ENCODE measurements at regions not wholly inside any gene's neighbourhood (a gene's known extent, or its start where the extent isn't known, plus 50 kb on each side); places are given as distances from the start of the nearest gene placed in this dataset.

DNA sequence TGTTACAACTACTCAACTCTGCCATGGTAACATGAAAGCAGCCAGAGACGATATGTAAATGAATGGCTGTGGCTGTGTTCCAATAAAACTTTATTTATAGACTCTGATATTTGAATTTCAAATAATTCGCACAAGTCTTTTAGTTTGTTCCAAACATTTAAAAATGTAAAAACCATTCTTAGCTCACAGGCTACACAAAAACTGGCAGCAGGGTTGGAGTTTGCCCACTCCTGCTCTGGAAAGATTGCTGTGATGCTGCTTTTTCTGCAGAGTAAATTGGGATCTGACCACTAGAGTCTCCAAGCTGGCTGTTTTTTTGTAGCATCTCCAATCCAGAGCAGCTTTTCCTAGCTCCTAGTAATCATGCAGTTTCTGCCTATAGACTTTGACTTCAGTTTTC is 157.5 kb downstream of the CHRM3 start:
- TF ChIP-seq, protein P1, sequence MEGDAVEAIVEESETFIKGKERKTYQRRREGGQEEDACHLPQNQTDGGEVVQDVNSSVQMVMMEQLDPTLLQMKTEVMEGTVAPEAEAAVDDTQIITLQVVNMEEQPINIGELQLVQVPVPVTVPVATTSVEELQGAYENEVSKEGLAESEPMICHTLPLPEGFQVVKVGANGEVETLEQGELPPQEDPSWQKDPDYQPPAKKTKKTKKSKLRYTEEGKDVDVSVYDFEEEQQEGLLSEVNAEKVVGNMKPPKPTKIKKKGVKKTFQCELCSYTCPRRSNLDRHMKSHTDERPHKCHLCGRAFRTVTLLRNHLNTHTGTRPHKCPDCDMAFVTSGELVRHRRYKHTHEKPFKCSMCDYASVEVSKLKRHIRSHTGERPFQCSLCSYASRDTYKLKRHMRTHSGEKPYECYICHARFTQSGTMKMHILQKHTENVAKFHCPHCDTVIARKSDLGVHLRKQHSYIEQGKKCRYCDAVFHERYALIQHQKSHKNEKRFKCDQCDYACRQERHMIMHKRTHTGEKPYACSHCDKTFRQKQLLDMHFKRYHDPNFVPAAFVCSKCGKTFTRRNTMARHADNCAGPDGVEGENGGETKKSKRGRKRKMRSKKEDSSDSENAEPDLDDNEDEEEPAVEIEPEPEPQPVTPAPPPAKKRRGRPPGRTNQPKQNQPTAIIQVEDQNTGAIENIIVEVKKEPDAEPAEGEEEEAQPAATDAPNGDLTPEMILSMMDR (IDR thresholded peaks at IDR 0.05; ENCODE audit: unreplicated experiment) = no peak
- Mint-ChIP-seq H3K36me3 (ENCODE audit: insufficient read depth) (no peaks in the 10 kb centered on the region), H3K9me3 (ENCODE audit: low read depth) (peaks cover 5% of the 10 kb centered on the region), H3K27ac (no peak overlapping the region), H3K4me1 (ENCODE audit: low read depth) (no peaks in the 10 kb centered on the region), H3K4me3 (ENCODE audit: low read depth) (no peak overlapping the region), H3K27me3 (no peaks in the 10 kb centered on the region)
- no peak for DNase-seq (ENCODE audit: low spot score, unreplicated experiment)

DNA sequence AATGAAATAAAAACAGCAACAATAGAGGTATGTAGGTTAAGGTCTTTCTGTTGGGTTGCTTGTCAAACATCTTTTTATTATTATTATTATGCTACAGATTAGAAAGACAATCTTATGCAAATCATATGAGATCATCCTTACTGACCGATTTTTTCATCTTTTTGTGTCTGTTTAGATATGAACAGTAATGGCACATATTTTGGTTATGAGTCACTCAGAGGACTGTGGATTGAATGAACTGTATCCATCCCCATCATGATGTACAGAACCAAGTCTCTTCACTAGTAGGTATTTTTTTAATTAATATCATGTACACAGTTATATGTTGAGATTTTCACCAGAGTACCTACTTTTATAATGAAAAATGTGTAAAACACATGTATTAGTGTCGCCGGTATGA is 159.1 kb downstream of the CHRM3 start:
- Mint-ChIP-seq H3K36me3 (ENCODE audit: insufficient read depth) (no peaks in the 10 kb centered on the region), H3K27me3 (no peaks in the 10 kb centered on the region), H3K9me3 (ENCODE audit: low read depth) (peaks cover 7% of the 10 kb centered on the region), H3K4me3 (ENCODE audit: low read depth) (no peak overlapping the region), H3K27ac (no peak overlapping the region), H3K4me1 (ENCODE audit: low read depth) (no peaks in the 10 kb centered on the region)
- TF ChIP-seq, protein P1 (IDR thresholded peaks at IDR 0.05; ENCODE audit: unreplicated experiment) = no peak
- DNase-seq (ENCODE audit: low spot score, unreplicated experiment) = no peak

DNA sequence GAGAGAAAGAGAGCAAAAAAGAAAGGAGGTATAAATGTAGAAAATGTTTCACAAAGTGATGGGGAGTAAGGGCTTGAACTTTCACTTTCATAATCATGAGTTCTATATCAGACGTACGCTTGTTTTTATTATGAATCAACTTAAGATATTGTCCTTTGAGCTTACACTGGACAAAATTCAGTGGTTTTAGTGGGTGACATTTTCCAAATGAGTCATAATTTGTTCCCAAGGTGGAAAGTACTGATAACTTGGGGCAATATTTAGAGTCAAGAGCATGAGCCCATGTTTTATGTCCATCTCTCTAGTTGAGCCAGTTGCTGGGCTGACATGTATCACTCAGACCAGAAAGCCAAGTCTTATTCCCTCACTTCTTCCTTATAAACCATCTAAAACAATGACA is 161.6 kb downstream of the CHRM3 start:
- no peak for DNase-seq (ENCODE audit: low spot score, unreplicated experiment)
- Mint-ChIP-seq H3K27ac (no peak overlapping the region), H3K4me1 (ENCODE audit: low read depth) (no peaks in the 10 kb centered on the region), H3K4me3 (ENCODE audit: low read depth) (no peak overlapping the region), H3K36me3 (ENCODE audit: insufficient read depth) (no peaks in the 10 kb centered on the region), H3K27me3 (no peaks in the 10 kb centered on the region), H3K9me3 (ENCODE audit: low read depth) (peaks cover 7% of the 10 kb centered on the region)
- TF ChIP-seq, protein P1 (IDR thresholded peaks at IDR 0.05; ENCODE audit: unreplicated experiment) = no peak

DNA sequence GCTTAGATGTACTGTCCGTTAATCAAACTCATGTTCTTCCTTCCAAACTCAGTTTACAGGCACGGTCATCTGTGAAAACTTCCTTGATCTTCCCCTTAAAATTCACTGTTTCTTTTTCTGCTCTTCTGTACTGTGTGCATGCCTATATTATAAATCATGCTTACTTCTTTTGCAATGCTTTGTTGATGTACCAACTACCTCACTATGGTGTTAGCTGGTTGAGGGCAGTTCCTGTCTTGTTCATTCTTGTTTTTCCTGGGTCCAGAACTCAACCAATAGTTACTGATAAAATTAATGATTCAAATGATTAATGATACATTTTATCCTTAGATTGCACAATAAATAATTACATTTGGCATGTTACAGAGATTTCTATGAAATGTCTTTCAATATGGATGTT is 163.8 kb downstream of the CHRM3 start:
- no peak overlapping the region for H3K27ac Mint-ChIP-seq

DNA sequence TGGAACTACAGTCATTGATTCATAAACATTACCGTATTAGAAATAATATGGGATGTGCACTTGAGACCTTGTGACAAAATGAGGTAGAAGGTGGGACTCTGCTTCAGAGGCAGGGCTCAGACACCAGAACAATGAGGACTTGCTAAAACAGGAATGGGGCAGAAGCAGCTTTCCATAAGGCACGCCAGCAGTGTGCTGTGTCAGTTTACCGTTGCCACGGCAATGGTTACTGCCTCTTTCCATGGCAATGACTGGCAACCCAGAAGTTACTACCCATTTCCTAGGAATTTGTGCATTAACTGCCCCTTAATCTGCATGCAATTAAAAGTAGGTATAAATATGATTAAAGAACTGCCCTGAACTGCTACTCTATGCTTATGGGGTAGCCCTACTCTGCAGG is 169.0 kb downstream of the CHRM3 start:
- no peaks in the 10 kb centered on the region for H3K36me3 Mint-ChIP-seq (ENCODE audit: insufficient read depth)
- no peaks in the 10 kb centered on the region for H3K9me3 Mint-ChIP-seq (ENCODE audit: low read depth)
- DNase-seq (ENCODE audit: low spot score, unreplicated experiment) = no peak
- no peaks in the 10 kb centered on the region for H3K4me1 Mint-ChIP-seq (ENCODE audit: low read depth)
- TF ChIP-seq, protein P1 (IDR thresholded peaks at IDR 0.05; ENCODE audit: unreplicated experiment) = no peak
- no peak overlapping the region for H3K27ac Mint-ChIP-seq
- no peaks in the 10 kb centered on the region for H3K27me3 Mint-ChIP-seq
- H3K4me3 Mint-ChIP-seq (ENCODE audit: low read depth) = no peak overlapping the region

More for the DNA sequence above, 163.8 kb downstream of the CHRM3 start:
- no peak for DNase-seq (ENCODE audit: low spot score, unreplicated experiment)
- Mint-ChIP-seq H3K4me3 (ENCODE audit: low read depth) (no peak overlapping the region), H3K27me3 (no peaks in the 10 kb centered on the region), H3K9me3 (ENCODE audit: low read depth) (peaks cover 7% of the 10 kb centered on the region), H3K36me3 (ENCODE audit: insufficient read depth) (no peaks in the 10 kb centered on the region), H3K4me1 (ENCODE audit: low read depth) (no peaks in the 10 kb centered on the region)
- TF ChIP-seq, protein P1 (IDR thresholded peaks at IDR 0.05; ENCODE audit: unreplicated experiment) = no peak
